Gastrocnemius medialis (tissue), 4 donors: ENCODE measurements at regions not wholly inside any gene's neighbourhood (a gene's known extent, or its start where the extent isn't known, plus 50 kb on each side); places are given as distances from the start of the nearest gene placed in this dataset.

Experiments
- ATAC-seq, 2 donors: fragments of 150-250 bp; one replicate each; pipeline ENCODE4 v1.9.1; 2016
- DNase-seq, 2 donors: peaks; one replicate each; pipeline ENCODE4 v3.0.0-alpha.2; 2019
- H3K27ac ChIP-seq, 4 donors: fragments of 200-600 bp; sonication (generic); 1 replicate in 1 of 4; 2 replicates in 3 of 4; pipeline ENCODE4 v1.5.1; 2016 to 2018; ENCODE audit warnings: mild to moderate bottlenecking in 2 of 4, moderate library complexity in 1 of 4
- H3K27me3 ChIP-seq, 3 donors: fragments of 200-600 bp; sonication (generic) in 2 of 3; 1 replicate in 1 of 3; 2 replicates in 2 of 3; pipeline versions ENCODE4 v1.5.1 to v1.6.0; 2016 to 2019; ENCODE audit warnings: mild to moderate bottlenecking in 1 of 3, moderate library complexity in 1 of 3
- H3K36me3 ChIP-seq, 2 donors: fragments of 200-600 bp; sonication (generic) in 1 of 2; one replicate each; pipeline ENCODE4 v1.5.1; 2017 to 2018
- H3K4me1 ChIP-seq, 2 donors: fragments of 200-600 bp; sonication (generic) in 1 of 2; one replicate each; pipeline ENCODE4 v1.5.1; 2016 to 2017; ENCODE audit warnings: mild to moderate bottlenecking in 2 of 2
- H3K4me3 ChIP-seq, 4 donors: fragments of 200-600 bp; sonication (generic) in 3 of 4; 1 replicate in 1 of 4; 2 replicates in 3 of 4; pipeline ENCODE4 v1.5.1; 2016 to 2019; ENCODE audit warnings: mild to moderate bottlenecking in 2 of 4
- H3K9me3 ChIP-seq, 3 donors: fragments of 200-600 bp; sonication (generic) in 2 of 3; 1 replicate in 1 of 3; 2 replicates in 2 of 3; pipeline ENCODE4 v1.5.1; 2016 to 2019
- CTCF ChIP-seq, 5 experiments: fragments of 450-650 bp in 3 of 5; fragments of 200-600 bp in 2 of 5; sonication (generic) in 2 of 5; IDR thresholded peaks in 4 of 5; conservative IDR thresholded peaks in 1 of 5; 1 replicate in 4 of 5; 2 replicates in 1 of 5; pipeline ENCODE4 v1.5.1; 2016 to 2019; ENCODE audit warnings: antibody characterized with exemption in 5 of 5, mild to moderate bottlenecking in 3 of 5, moderate library complexity in 3 of 5
- POLR2A ChIP-seq, 2 donors: fragments of 450-650 bp; IDR thresholded peaks; one replicate each; pipeline ENCODE4 v1.6.1; 2017; ENCODE audit warnings: antibody characterized with exemption in 2 of 2, mild to moderate bottlenecking in 2 of 2, moderate library complexity in 2 of 2
- in situ Hi-C, 4 donors: fragments of 200-750 bp; cut with MboI; loops; one replicate each; pipeline versions ENCODE4 v1.15.0 to v1.8.0; 2017; ENCODE audit warnings: low sequenced_read_pairs in 4 of 4
- intact Hi-C: fragments of 100-400 bp; cut with DNase I; formaldehyde crosslinking; loops from one replicate; pipeline ENCODE4 v1.15.1; 2023; ENCODE audit warnings: low total_unique reads

GRCh38 chr6:90656325-90656724 is 69.5 kb upstream of the MAP3K7 start:
- Histone ChIP-seq H3K27ac (no peak overlapping the region), H3K4me3 (no peak overlapping the region), H3K9me3 (no peaks in the 10 kb centered on the region), H3K4me1 (no peaks in the 10 kb centered on the region), H3K27me3 (no peaks in the 10 kb centered on the region), H3K36me3 (no peaks in the 10 kb centered on the region)
- in situ Hi-C loops (no loop called here), intact Hi-C loops (no loop called here)
- no peak for DNase-seq
- no peak for ATAC-seq
- TF ChIP-seq CTCF (IDR thresholded peaks at IDR 0.05 in 4 of 5, conservative IDR thresholded peaks at IDR 0.05 in 1 of 5) (no peak), POLR2A (IDR thresholded peaks at IDR 0.05) (no peak)

- Histone ChIP-seq H3K36me3 (no peaks in the 10 kb centered on the region), H3K9me3 (no peaks in the 10 kb centered on the region), H3K4me3 (no peak overlapping the region), H3K27ac (no peak overlapping the region), H3K27me3 (no peaks in the 10 kb centered on the region), H3K4me1 (no peaks in the 10 kb centered on the region)
- TF ChIP-seq POLR2A (IDR thresholded peaks at IDR 0.05) (no peak), CTCF (IDR thresholded peaks at IDR 0.05 in 4 of 5, conservative IDR thresholded peaks at IDR 0.05 in 1 of 5) (no peak)
- ATAC-seq (no peak), DNase-seq (no peak)
- intact Hi-C loops = no loop called here
- in situ Hi-C loops = no loop called here
Observed at GRCh38 chr6:90654806-90655205, 67.9 kb upstream of the MAP3K7 start.

GRCh38 chr6:90654166-90654565 is 67.3 kb upstream of the MAP3K7 start:
- TF ChIP-seq CTCF (IDR thresholded peaks at IDR 0.05 in 4 of 5, conservative IDR thresholded peaks at IDR 0.05 in 1 of 5) = no peak
- Histone ChIP-seq H3K36me3 (no peaks in the 10 kb centered on the region), H3K4me3 (no peak overlapping the region), H3K27me3 (no peaks in the 10 kb centered on the region), H3K27ac (no peak overlapping the region), H3K4me1 (no peaks in the 10 kb centered on the region), H3K9me3 (no peaks in the 10 kb centered on the region)
- ATAC-seq = no peak
- DNase-seq = no peak
- in situ Hi-C loops (no loop called here), intact Hi-C loops (no loop called here)

- intact Hi-C loops (no loop called here), in situ Hi-C loops (no loop called here)
- DNase-seq = no peak
- H3K9me3 ChIP-seq = no peaks in the 10 kb centered on the region
- TF ChIP-seq POLR2A (IDR thresholded peaks at IDR 0.05) (no peak), CTCF (IDR thresholded peaks at IDR 0.05 in 4 of 5, conservative IDR thresholded peaks at IDR 0.05 in 1 of 5) (no peak)
- no peaks in the 10 kb centered on the region for H3K4me1 ChIP-seq
- H3K27me3 ChIP-seq = no peaks in the 10 kb centered on the region
- H3K36me3 ChIP-seq = no peaks in the 10 kb centered on the region
- no peak overlapping the region for H3K27ac ChIP-seq
- H3K4me3 ChIP-seq = no peak overlapping the region
- ATAC-seq = no peak
Observed at GRCh38 chr6:90653750-90654149, 66.9 kb upstream of the MAP3K7 start.
